SK-N-SH treated with all-trans-retinoic acid at 6 μM for 48 hours (cell line): ENCODE measurements at regions not wholly inside any gene's neighbourhood (a gene's known extent, or its start where the extent isn't known, plus 50 kb on each side); places are given as distances from the start of the nearest gene placed in this dataset.

ENCODE experiments used
- ATAC-seq: fragments of 200-7000 bp; cut with Tn5 transposase; 3 replicates; pipeline ENCODE4 v1.9.1; 2020; ENCODE audit warnings: mild to moderate bottlenecking, moderate library complexity
- ARNTL ChIP-seq: fragments of 450-650 bp; formaldehyde crosslinking; IDR thresholded peaks from 2 replicates; pipeline ENCODE4 v1.5.0; 2020; ENCODE audit warnings: low read depth, mild to moderate bottlenecking, moderate library complexity, borderline replicate concordance
- CREB5 ChIP-seq: fragments of 250-450 bp; sonication (Bioruptor Pico); IDR thresholded peaks from 2 replicates; pipeline ENCODE4 v1.5.1; 2020; ENCODE audit warnings: low read depth, mild to moderate bottlenecking, moderate library complexity
- CSDC2 ChIP-seq: fragments of 250-450 bp; sonication (Bioruptor Pico); IDR thresholded peaks from 2 replicates; pipeline ENCODE4 v1.5.0; 2020; ENCODE audit warnings: mild to moderate bottlenecking, moderate library complexity
- ESRRG ChIP-seq: fragments of 250-450 bp; sonication (Bioruptor Pico); IDR thresholded peaks from 2 replicates; pipeline ENCODE4 v1.6.1; 2021; ENCODE audit warnings: mild to moderate bottlenecking
- GLIS3 ChIP-seq: fragments of 250-450 bp; sonication (Bioruptor Pico); IDR thresholded peaks from 2 replicates; pipeline ENCODE4 v1.5.0; 2020; ENCODE audit warnings: mild to moderate bottlenecking, moderate library complexity
- ISL1 ChIP-seq: fragments of 250-450 bp; sonication (Bioruptor Pico); IDR thresholded peaks from 2 replicates; pipeline ENCODE4 v2.1.2; 2022; ENCODE audit warnings: mild to moderate bottlenecking, moderate library complexity
- OSR1 ChIP-seq: fragments of 250-450 bp; sonication (Bioruptor Pico); IDR thresholded peaks from 2 replicates; pipeline ENCODE4 v1.8.0; 2022; ENCODE audit warnings: moderate library complexity, mild to moderate bottlenecking, inconsistent platforms
- PATZ1 ChIP-seq: fragments of 250-450 bp; sonication (Bioruptor Pico); IDR thresholded peaks from 2 replicates; pipeline ENCODE4 v1.8.0; 2020; ENCODE audit warnings: mild to moderate bottlenecking, moderate library complexity, borderline replicate concordance
- POU6F1 ChIP-seq: fragments of 250-450 bp; sonication (Bioruptor Pico); IDR thresholded peaks from 2 replicates; pipeline ENCODE4 v1.8.0; 2021; ENCODE audit warnings: low read depth, mild to moderate bottlenecking, moderate library complexity, borderline replicate concordance
- PPARA ChIP-seq: fragments of 250-450 bp; sonication (Bioruptor Pico); IDR thresholded peaks from 2 replicates; pipeline ENCODE4 v1.5.0; 2020; ENCODE audit warnings: mild to moderate bottlenecking, borderline replicate concordance
- RARB ChIP-seq: fragments of 250-450 bp; sonication (Bioruptor Pico); IDR thresholded peaks from 2 replicates; pipeline ENCODE4 v1.8.0; 2021; ENCODE audit warnings: mild to moderate bottlenecking, moderate library complexity
- SNAI2 ChIP-seq: fragments of 250-450 bp; sonication (Bioruptor Pico); IDR thresholded peaks from 2 replicates; pipeline ENCODE4 v1.5.0; 2020; ENCODE audit warnings: mild to moderate bottlenecking, moderate library complexity
- TCF4 ChIP-seq: fragments of 250-450 bp; sonication (Bioruptor Pico); IDR thresholded peaks from 2 replicates; pipeline ENCODE4 v1.8.0; 2021; ENCODE audit warnings: mild to moderate bottlenecking, moderate library complexity, borderline replicate concordance
- TOX ChIP-seq: fragments of 250-450 bp; sonication (Bioruptor Pico); IDR thresholded peaks from 2 replicates; pipeline ENCODE4 v1.8.0; 2021; ENCODE audit warnings: mild to moderate bottlenecking, moderate library complexity, borderline replicate concordance
- TSHZ2 ChIP-seq: fragments of 250-450 bp; sonication (Bioruptor Pico); IDR thresholded peaks from 2 replicates; pipeline ENCODE4 v1.5.0; 2020; ENCODE audit warnings: mild to moderate bottlenecking, moderate library complexity
- ZFP3 ChIP-seq: fragments of 250-450 bp; sonication (Bioruptor Pico); IDR thresholded peaks from 2 replicates; pipeline ENCODE4 v1.5.0; 2020; ENCODE audit warnings: mild to moderate bottlenecking, moderate library complexity
- ZFP30 ChIP-seq: fragments of 450-650 bp; formaldehyde crosslinking; IDR thresholded peaks from 2 replicates; pipeline ENCODE4 v1.5.0; 2022; ENCODE audit warnings: mild to moderate bottlenecking, moderate library complexity
- ZNF565 ChIP-seq: fragments of 450-650 bp; formaldehyde crosslinking; conservative IDR thresholded peaks from 2 replicates; pipeline ENCODE4 v1.5.0; 2020; ENCODE audit warnings: low read depth, mild to moderate bottlenecking, moderate library complexity
- ZNF70 ChIP-seq: fragments of 450-650 bp; formaldehyde crosslinking; IDR thresholded peaks from 2 replicates; pipeline ENCODE4 v1.5.0; 2020; ENCODE audit warnings: mild to moderate bottlenecking, moderate library complexity
- ZNF8 ChIP-seq: fragments of 450-650 bp; formaldehyde crosslinking; IDR thresholded peaks from 2 replicates; pipeline ENCODE4 v1.5.0; 2020; ENCODE audit warnings: mild to moderate bottlenecking, moderate library complexity

GRCh38 chr6:23529902-23530301 is 596.1 kb upstream of the NRSN1 start:
- no peak for ATAC-seq
- TF ChIP-seq POU6F1 (CRISPR knock-in tag) (no peak), PATZ1 (no peak), SNAI2 (CRISPR knock-in tag) (no peak), ARNTL (CRISPR knock-in tag) (no peak), ZFP30 (CRISPR knock-in tag) (no peak), TSHZ2 (CRISPR knock-in tag) (no peak), TCF4 (CRISPR knock-in tag) (no peak), TOX (CRISPR knock-in tag) (no peak), ESRRG (CRISPR knock-in tag) (no peak), ISL1 (CRISPR knock-in tag) (no peak), OSR1 (CRISPR knock-in tag) (no peak), ZNF8 (no peak), ZFP3 (CRISPR knock-in tag) (no peak), ZNF70 (no peak)

- no peak for ATAC-seq
- TF ChIP-seq ISL1 (CRISPR knock-in tag) (no peak), ZFP3 (CRISPR knock-in tag) (no peak), PPARA (CRISPR knock-in tag) (no peak), ESRRG (CRISPR knock-in tag) (no peak)
These were observed 594.3 kb upstream of the NRSN1 start for GRCh38 chr6:23531666-23532065.

GRCh38 chr6:23532227-23532626 is 593.8 kb upstream of the NRSN1 start:
- TF ChIP-seq ZNF70 (no peak), PPARA (CRISPR knock-in tag) (no peak), ZFP3 (CRISPR knock-in tag) (no peak), TCF4 (CRISPR knock-in tag) (no peak), ZNF565 (CRISPR knock-in tag) (no peak), CSDC2 (CRISPR knock-in tag) (no peak), POU6F1 (CRISPR knock-in tag) (no peak), ZFP30 (CRISPR knock-in tag) (no peak), ISL1 (CRISPR knock-in tag) (no peak), SNAI2 (CRISPR knock-in tag) (no peak), ARNTL (CRISPR knock-in tag) (no peak), ZNF8 (no peak), RARB (CRISPR knock-in tag) (no peak)
- no peak for ATAC-seq

GRCh38 chr6:23533311-23533710 is 592.7 kb upstream of the NRSN1 start:
- no peak for ATAC-seq
- TF ChIP-seq ARNTL (CRISPR knock-in tag) (no peak), ZFP3 (CRISPR knock-in tag) (no peak), TSHZ2 (CRISPR knock-in tag) (no peak), CSDC2 (CRISPR knock-in tag) (no peak), CREB5 (CRISPR knock-in tag) (no peak), TCF4 (CRISPR knock-in tag) (no peak), ZNF70 (no peak), GLIS3 (no peak), ISL1 (CRISPR knock-in tag) (no peak), RARB (CRISPR knock-in tag) (no peak), POU6F1 (CRISPR knock-in tag) (no peak), ZNF8 (no peak), OSR1 (CRISPR knock-in tag) (no peak)
